H9 (cell line): ENCODE measurements at regions not wholly inside any gene's neighbourhood (a gene's known extent, or its start where the extent isn't known, plus 50 kb on each side); places are given as distances from the start of the nearest gene placed in this dataset.

Source experiments
- DNase-seq: peaks from one replicate; pipeline ENCODE4 v3.0.0-alpha.2; 2017
- H2AFZ ChIP-seq: one replicate; pipeline ENCODE4 v1.6.1; 2013; ENCODE audit warnings: mild to moderate bottlenecking, low read length, control low read depth, moderate library complexity
- H2AK5ac ChIP-seq: 2 replicates; pipeline ENCODE4 v1.6.1; 2013; ENCODE audit warnings: low read length, control low read depth, mixed read lengths; ENCODE audit not compliant: insufficient read length
- H2BK120ac ChIP-seq: one replicate; pipeline ENCODE4 v1.6.1; 2013; ENCODE audit warnings: low read depth, mild to moderate bottlenecking, low read length, control low read depth, inconsistent platforms; ENCODE audit not compliant: poor library complexity, severe bottlenecking
- H2BK12ac ChIP-seq: 2 replicates; pipeline ENCODE4 v1.6.1; 2013; ENCODE audit warnings: low read length, control low read depth, mixed read lengths, low read depth; ENCODE audit not compliant: insufficient read length
- H2BK15ac ChIP-seq: 2 replicates; pipeline ENCODE4 v1.6.1; 2013; ENCODE audit warnings: low read depth, low read length, control low read depth
- H2BK20ac ChIP-seq: one replicate; pipeline ENCODE4 v1.6.1; 2013; ENCODE audit warnings: low read depth, mild to moderate bottlenecking, low read length, control low read depth, inconsistent platforms; ENCODE audit not compliant: poor library complexity, severe bottlenecking
- H2BK5ac ChIP-seq: 2 replicates; pipeline ENCODE4 v1.6.1; 2013; ENCODE audit warnings: low read length, control low read depth, mixed read lengths; ENCODE audit not compliant: insufficient read length
- H3K14ac ChIP-seq: 2 replicates; pipeline ENCODE4 v1.6.1; 2013; ENCODE audit warnings: low read length, control low read depth; ENCODE audit not compliant: insufficient read depth
- H3K18ac ChIP-seq: 2 replicates; pipeline ENCODE4 v1.6.1; 2013; ENCODE audit warnings: low read depth, mild to moderate bottlenecking, mixed read lengths, low read length, control low read depth; ENCODE audit not compliant: insufficient read length
- H3K23ac ChIP-seq: 2 replicates; pipeline ENCODE4 v1.6.1; 2013; ENCODE audit warnings: low read length, control low read depth, mixed read lengths, low read depth; ENCODE audit not compliant: insufficient read length
- H3K23me2 ChIP-seq: 2 replicates; pipeline ENCODE4 v1.6.1; 2013; ENCODE audit warnings: low read depth, mild to moderate bottlenecking, mixed read lengths, low read length, control low read depth; ENCODE audit not compliant: insufficient read length, poor library complexity, severe bottlenecking
- H3K27ac ChIP-seq: 2 replicates; pipeline ENCODE4 v1.5.1; 2013; ENCODE audit warnings: low read length, control low read depth, mixed read lengths, low read depth; ENCODE audit not compliant: insufficient read length
- H3K27me3 ChIP-seq: 2 replicates; pipeline ENCODE4 v1.6.1; 2013; ENCODE audit warnings: low read length, control low read depth, inconsistent platforms; ENCODE audit not compliant: insufficient read depth
- H3K4ac ChIP-seq: 2 replicates; pipeline ENCODE4 v1.6.1; 2013; ENCODE audit warnings: low read depth, mild to moderate bottlenecking, control low read depth, inconsistent platforms, low read length, moderate library complexity
- H3K4me1 ChIP-seq: 2 replicates; pipeline ENCODE4 v1.6.1; 2013; ENCODE audit warnings: low read length, control low read depth, inconsistent platforms; ENCODE audit not compliant: insufficient read depth
- H3K4me2 ChIP-seq: 2 replicates; pipeline ENCODE4 v1.6.1; 2013; ENCODE audit warnings: low read length, control low read depth, mixed read lengths; ENCODE audit not compliant: insufficient read length, insufficient read depth
- H3K56ac ChIP-seq: 2 replicates; pipeline ENCODE4 v1.6.1; 2013; ENCODE audit warnings: low read depth, mild to moderate bottlenecking, mixed read lengths, low read length, control low read depth; ENCODE audit not compliant: insufficient read length
- H3K79me1 ChIP-seq: 2 replicates; pipeline ENCODE4 v1.6.1; 2013; ENCODE audit warnings: low read depth, mild to moderate bottlenecking, moderate library complexity, low read length, control low read depth, inconsistent platforms; ENCODE audit not compliant: insufficient read depth, poor library complexity, severe bottlenecking
- H3K79me2 ChIP-seq: 2 replicates; pipeline ENCODE4 v1.6.1; 2013; ENCODE audit warnings: low read length, control low read depth, inconsistent platforms; ENCODE audit not compliant: insufficient read depth
- H3K9ac ChIP-seq: 2 replicates; pipeline ENCODE4 v1.6.1; 2013; ENCODE audit warnings: low read length, control low read depth, mixed read lengths; ENCODE audit not compliant: insufficient read length; ENCODE audit errors: extremely low read depth
- H3K9me3 ChIP-seq: one replicate; pipeline ENCODE4 v1.6.1; 2013; ENCODE audit warnings: low read depth, low read length, inconsistent platforms; ENCODE audit not compliant: control insufficient read depth
- H3T11ph ChIP-seq: one replicate; pipeline ENCODE4 v1.6.1; 2013; ENCODE audit warnings: mild to moderate bottlenecking, low read length, control low read depth, inconsistent platforms
- H4K20me1 ChIP-seq: one replicate; pipeline ENCODE4 v1.6.1; 2013; ENCODE audit not compliant: control insufficient read depth, insufficient read length, insufficient read depth
- H4K5ac ChIP-seq: 2 replicates; pipeline ENCODE4 v1.6.1; 2013; ENCODE audit warnings: low read depth, mild to moderate bottlenecking, mixed read lengths, low read length, control low read depth; ENCODE audit not compliant: insufficient read length
- H4K8ac ChIP-seq: replicated peaks from 2 replicates; pipeline ENCODE4 v1.6.1; 2013; ENCODE audit warnings: low read length, control low read depth, mixed read lengths, low read depth; ENCODE audit not compliant: insufficient read length
- H4K91ac ChIP-seq: 2 replicates; pipeline ENCODE4 v1.6.1; 2013; ENCODE audit warnings: low read depth, mild to moderate bottlenecking, moderate library complexity, mixed read lengths, low read length, control low read depth; ENCODE audit not compliant: insufficient read length
- H3K27ac Mint-ChIP-seq, 3 experiments: 2 replicates in 2 of 3; 3 replicates in 1 of 3; pipeline ENCODE4 v1.8.0; 2020 to 2021; ENCODE audit warnings: mixed read lengths in 3 of 3, mild to moderate bottlenecking in 1 of 3, moderate library complexity in 1 of 3
- H3K27me3 Mint-ChIP-seq: 2 replicates; pipeline ENCODE4 v1.8.0; 2021; ENCODE audit warnings: low read depth, mild to moderate bottlenecking, moderate library complexity, mixed read lengths
- H3K36me3 Mint-ChIP-seq, 3 experiments: 2 replicates in 2 of 3; 3 replicates in 1 of 3; pipeline ENCODE4 v1.8.0; 2020 to 2021; ENCODE audit warnings: low read depth in 3 of 3, mixed read lengths in 3 of 3; ENCODE audit not compliant: insufficient read depth in 1 of 3
- H3K4me1 Mint-ChIP-seq, 2 experiments: 2 replicates each; pipeline ENCODE4 v1.8.0; 2020; ENCODE audit warnings: mixed read lengths in 2 of 2
- H3K4me3 Mint-ChIP-seq, 2 experiments: 2 replicates in 1 of 2; 3 replicates in 1 of 2; pipeline ENCODE4 v1.8.0; 2020 to 2021; ENCODE audit warnings: mild to moderate bottlenecking in 2 of 2, mixed read lengths in 2 of 2, moderate library complexity in 1 of 2
- H3K9me3 Mint-ChIP-seq, 2 experiments: 2 replicates in 1 of 2; 3 replicates in 1 of 2; pipeline ENCODE4 v1.8.0; 2020; ENCODE audit warnings: mild to moderate bottlenecking in 2 of 2, mixed read lengths in 2 of 2, moderate library complexity in 1 of 2
- WGBS: extraction: QIAGEN DNeasy Blood & Tissue Kit; methylation state at CpG from one replicate; pipeline ENCODE4 v1.1.7; 2013; ENCODE audit warnings: missing lambda C conversion rate, low lambda C conversion rate, mixed read lengths; ENCODE audit not compliant: insufficient read length; ENCODE audit errors: extremely low coverage; 5-methylcytosine and 5-hydroxymethylcytosine counted together
- TF ChIP-seq, protein P1 (sequence below): fragments of 200-600 bp; sonication (generic); conservative IDR thresholded peaks from 3 replicates; pipeline ENCODE4 v1.8.0; 2021; ENCODE audit warnings: antibody characterized with exemption, mild to moderate bottlenecking

DNA sequence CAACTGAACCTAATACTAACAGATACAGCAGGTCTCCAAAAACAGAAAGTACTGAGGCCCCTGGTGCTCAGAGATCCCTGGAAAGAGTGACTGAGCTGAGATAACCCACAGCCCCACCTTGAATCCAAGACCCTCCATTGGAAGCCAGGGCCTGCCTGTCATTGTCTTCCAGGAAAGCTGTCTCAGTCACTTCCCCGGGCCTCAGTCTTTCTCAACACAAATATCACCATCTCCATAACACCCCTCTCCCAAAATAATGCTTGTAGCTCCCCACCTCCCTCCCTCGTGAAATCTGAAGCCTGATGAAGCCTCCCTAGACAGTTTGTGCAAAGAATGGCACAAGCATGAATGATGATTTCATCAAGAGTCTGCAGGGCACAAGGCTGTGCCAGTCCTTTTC is 138.2 kb upstream of the LRFN2 start:
- Histone ChIP-seq H3K27me3 (no peaks in the 10 kb centered on the region), H3T11ph (no peak overlapping the region), H3K18ac (no peak overlapping the region), H3K79me2 (no peaks in the 10 kb centered on the region), H3K23me2 (no peaks in the 10 kb centered on the region), H2AFZ (no peak overlapping the region), H2BK15ac (no peak overlapping the region), H3K4me1 (peaks cover 2% of the 10 kb centered on the region), H3K56ac (no peak overlapping the region), H3K4me2 (no peak overlapping the region), H3K9me3 (no peaks in the 10 kb centered on the region), H3K79me1 (no peaks in the 10 kb centered on the region), H3K27ac (no peak overlapping the region), H2BK20ac (no peak overlapping the region), H3K4ac (no peak overlapping the region), H2BK120ac (no peak overlapping the region), H2BK5ac (no peak overlapping the region), H4K5ac (no peak overlapping the region), H4K20me1 (no peaks in the 10 kb centered on the region), H4K91ac (no peak overlapping the region), H3K23ac (no peak overlapping the region), H2BK12ac (no peak overlapping the region), H3K14ac (no peak overlapping the region), H2AK5ac (no peak overlapping the region), H4K8ac (no peak overlapping the region), H3K9ac (no peak overlapping the region)
- Mint-ChIP-seq H3K4me3 (no peak overlapping the region), H3K9me3 (no peaks in the 10 kb centered on the region), H3K27ac (no peak overlapping the region), H3K4me1 (peaks cover 27 to 28% of the 10 kb centered on the region in 2 experiments), H3K36me3 (no peaks in the 10 kb centered on the region), H3K27me3 (no peaks in the 10 kb centered on the region)
- no CpG with 5 or more reads among the region's 2 CpGs for WGBS
- no peak for DNase-seq
- TF ChIP-seq, protein P1, sequence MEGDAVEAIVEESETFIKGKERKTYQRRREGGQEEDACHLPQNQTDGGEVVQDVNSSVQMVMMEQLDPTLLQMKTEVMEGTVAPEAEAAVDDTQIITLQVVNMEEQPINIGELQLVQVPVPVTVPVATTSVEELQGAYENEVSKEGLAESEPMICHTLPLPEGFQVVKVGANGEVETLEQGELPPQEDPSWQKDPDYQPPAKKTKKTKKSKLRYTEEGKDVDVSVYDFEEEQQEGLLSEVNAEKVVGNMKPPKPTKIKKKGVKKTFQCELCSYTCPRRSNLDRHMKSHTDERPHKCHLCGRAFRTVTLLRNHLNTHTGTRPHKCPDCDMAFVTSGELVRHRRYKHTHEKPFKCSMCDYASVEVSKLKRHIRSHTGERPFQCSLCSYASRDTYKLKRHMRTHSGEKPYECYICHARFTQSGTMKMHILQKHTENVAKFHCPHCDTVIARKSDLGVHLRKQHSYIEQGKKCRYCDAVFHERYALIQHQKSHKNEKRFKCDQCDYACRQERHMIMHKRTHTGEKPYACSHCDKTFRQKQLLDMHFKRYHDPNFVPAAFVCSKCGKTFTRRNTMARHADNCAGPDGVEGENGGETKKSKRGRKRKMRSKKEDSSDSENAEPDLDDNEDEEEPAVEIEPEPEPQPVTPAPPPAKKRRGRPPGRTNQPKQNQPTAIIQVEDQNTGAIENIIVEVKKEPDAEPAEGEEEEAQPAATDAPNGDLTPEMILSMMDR: no peak
